Ammon's horn (tissue), 1 donor: ENCODE measurements at regions not wholly inside any gene's neighbourhood (a gene's known extent, or its start where the extent isn't known, plus 50 kb on each side); places are given as distances from the start of the nearest gene placed in this dataset.

Experiments used
- DNase-seq: peaks from one replicate; pipeline ENCODE4 v3.0.0-alpha.2; 2016; ENCODE audit warnings: low spot score

- DNase-seq, result no peak
These were observed 211.6 kb upstream of the POU3F1 start for GRCh38 chr1:38258085-38258627.

GRCh38 chr1:38257374-38257773 is 210.8 kb upstream of the POU3F1 start:
- no peak for DNase-seq

GRCh38 chr1:38256072-38256471 is 209.5 kb upstream of the POU3F1 start:
- no peak for DNase-seq

GRCh38 chr1:38253314-38253713 is 206.7 kb upstream of the POU3F1 start:
- no peak for DNase-seq

GRCh38 chr1:38250356-38250755 is 203.8 kb upstream of the POU3F1 start:
- no peak for DNase-seq

- no peak for DNase-seq
These were observed 202.4 kb upstream of the POU3F1 start for GRCh38 chr1:38249001-38249400.

GRCh38 chr1:38246955-38247952 is 200.7 kb upstream of the POU3F1 start:
- DNase-seq, result no peak

- DNase-seq, result no peak
These were observed 197.7 kb upstream of the POU3F1 start for GRCh38 chr1:38244218-38244845.

GRCh38 chr1:38243106-38243505 is 196.5 kb upstream of the POU3F1 start:
- DNase-seq, result no peak

GRCh38 chr1:38242506-38242905 is 195.9 kb upstream of the POU3F1 start:
- no peak for DNase-seq

GRCh38 chr1:38241594-38242334 is 195.2 kb upstream of the POU3F1 start:
- DNase-seq, result no peak

- no peak for DNase-seq
These were observed 194.0 kb upstream of the POU3F1 start for GRCh38 chr1:38240618-38241017.

- no peak for DNase-seq
These were observed 192.8 kb upstream of the POU3F1 start for GRCh38 chr1:38239258-38239835.

GRCh38 chr1:38238294-38238693 is 191.7 kb upstream of the POU3F1 start:
- DNase-seq, result no peak

GRCh38 chr1:38235705-38236104 is 189.1 kb upstream of the POU3F1 start:
- DNase-seq, result no peak

GRCh38 chr1:38231941-38232340 is 185.3 kb upstream of the POU3F1 start:
- DNase-seq, result no peak

- DNase-seq, result no peak
These were observed 182.1 kb upstream of the POU3F1 start for GRCh38 chr1:38228718-38229117.

- DNase-seq, result no peak
These were observed 179.2 kb upstream of the POU3F1 start for GRCh38 chr1:38225745-38226144.

- no peak for DNase-seq
These were observed 176.8 kb upstream of the POU3F1 start for GRCh38 chr1:38223391-38223790.

- no peak for DNase-seq
These were observed 176.3 kb upstream of the POU3F1 start for GRCh38 chr1:38222891-38223290.

GRCh38 chr1:38221006-38221649 is 174.5 kb upstream of the POU3F1 start:
- DNase-seq, result no peak
